Upper lobe of right lung (tissue), 1 donor: ENCODE measurements at regions not wholly inside any gene's neighbourhood (a gene's known extent, or its start where the extent isn't known, plus 50 kb on each side); places are given as distances from the start of the nearest gene placed in this dataset.

Experiments
- ATAC-seq: fragments of 200-7000 bp; cut with Tn5 transposase; one replicate; pipeline ENCODE4 v1.9.1; 2020; ENCODE audit warnings: mild to moderate bottlenecking, moderate library complexity
- DNase-seq: peaks from one replicate; pipeline ENCODE4 v3.0.0-alpha.2; 2020
- H3K27ac ChIP-seq: fragments of 200-600 bp; one replicate; pipeline ENCODE4 v1.8.0; 2022
- H3K27me3 ChIP-seq: fragments of 200-600 bp; one replicate; pipeline ENCODE4 v1.8.0; 2022; ENCODE audit warnings: mild to moderate bottlenecking
- H3K36me3 ChIP-seq: fragments of 200-600 bp; one replicate; pipeline ENCODE4 v1.8.0; 2022
- H3K4me1 ChIP-seq: fragments of 200-600 bp; one replicate; pipeline ENCODE4 v1.8.0; 2022
- H3K4me3 ChIP-seq: fragments of 200-600 bp; one replicate; pipeline ENCODE4 v1.8.0; 2022; ENCODE audit warnings: mild to moderate bottlenecking
- H3K9me3 ChIP-seq: fragments of 200-600 bp; one replicate; pipeline ENCODE4 v1.8.0; 2022
- intact Hi-C: fragments of 100-400 bp; cut with DNase I; formaldehyde crosslinking; loops from one replicate; pipeline ENCODE4 v1.11.0; 2022
- TF ChIP-seq, protein P1 (sequence below): fragments of 200-600 bp; IDR thresholded peaks from one replicate; pipeline ENCODE4 v1.8.0; 2022; ENCODE audit warnings: antibody characterized with exemption
- donor health status: DM: no; HTN: yes; CAD: no; lungs with severe emphysema.

DNA sequence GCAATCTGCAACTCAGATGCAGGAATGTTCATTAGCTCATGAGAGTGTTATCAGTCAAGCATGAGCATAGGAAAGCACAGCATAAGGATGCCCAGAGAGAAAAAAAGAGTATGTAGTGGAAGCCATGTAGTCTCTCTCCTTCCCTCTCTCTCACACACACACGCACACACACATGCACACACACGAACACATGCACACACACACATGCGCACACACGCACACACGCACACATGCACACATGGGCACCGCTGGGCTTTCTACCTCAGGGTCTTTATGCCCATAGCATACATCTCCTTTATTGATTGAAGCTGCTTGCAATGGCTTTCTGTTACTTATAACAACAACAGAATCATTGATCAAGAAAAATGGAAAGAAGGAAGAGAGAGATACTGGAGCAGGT, 240.9 kb downstream of the ETNK1 start:
- TF ChIP-seq, protein P1, sequence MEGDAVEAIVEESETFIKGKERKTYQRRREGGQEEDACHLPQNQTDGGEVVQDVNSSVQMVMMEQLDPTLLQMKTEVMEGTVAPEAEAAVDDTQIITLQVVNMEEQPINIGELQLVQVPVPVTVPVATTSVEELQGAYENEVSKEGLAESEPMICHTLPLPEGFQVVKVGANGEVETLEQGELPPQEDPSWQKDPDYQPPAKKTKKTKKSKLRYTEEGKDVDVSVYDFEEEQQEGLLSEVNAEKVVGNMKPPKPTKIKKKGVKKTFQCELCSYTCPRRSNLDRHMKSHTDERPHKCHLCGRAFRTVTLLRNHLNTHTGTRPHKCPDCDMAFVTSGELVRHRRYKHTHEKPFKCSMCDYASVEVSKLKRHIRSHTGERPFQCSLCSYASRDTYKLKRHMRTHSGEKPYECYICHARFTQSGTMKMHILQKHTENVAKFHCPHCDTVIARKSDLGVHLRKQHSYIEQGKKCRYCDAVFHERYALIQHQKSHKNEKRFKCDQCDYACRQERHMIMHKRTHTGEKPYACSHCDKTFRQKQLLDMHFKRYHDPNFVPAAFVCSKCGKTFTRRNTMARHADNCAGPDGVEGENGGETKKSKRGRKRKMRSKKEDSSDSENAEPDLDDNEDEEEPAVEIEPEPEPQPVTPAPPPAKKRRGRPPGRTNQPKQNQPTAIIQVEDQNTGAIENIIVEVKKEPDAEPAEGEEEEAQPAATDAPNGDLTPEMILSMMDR = no peak
- DNase-seq = no peak
- no peaks in the 10 kb centered on the region for H3K36me3 ChIP-seq
- no peak for ATAC-seq
- peaks cover 3% of the 10 kb centered on the region for H3K27me3 ChIP-seq
- H3K9me3 ChIP-seq = no peaks in the 10 kb centered on the region
- intact Hi-C loops = no loop called here
- H3K4me1 ChIP-seq = no peaks in the 10 kb centered on the region
- H3K4me3 ChIP-seq = no peak overlapping the region
- no peak overlapping the region for H3K27ac ChIP-seq

DNA sequence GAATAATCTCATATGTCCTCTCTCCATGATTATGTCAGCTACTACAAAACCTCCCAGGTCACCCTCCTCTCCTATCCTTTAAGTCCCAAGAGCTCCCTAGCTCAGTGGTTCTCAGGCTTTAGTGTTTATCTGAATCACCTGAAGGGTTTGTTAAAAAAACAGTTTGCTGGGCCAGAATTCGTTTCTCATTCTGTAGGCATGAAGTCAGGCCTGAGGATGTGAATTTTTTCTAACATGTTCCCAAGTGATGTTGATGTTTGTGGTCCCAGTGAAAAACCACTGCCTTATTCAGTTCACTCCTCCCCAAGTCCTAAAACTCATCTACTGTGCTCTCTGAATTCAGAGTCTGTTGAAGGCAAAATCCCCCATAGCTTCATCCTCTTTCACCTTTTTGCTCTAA, 241.4 kb downstream of the ETNK1 start:
- H3K4me3 ChIP-seq = no peak overlapping the region
- intact Hi-C loops = no loop called here
- H3K36me3 ChIP-seq = no peaks in the 10 kb centered on the region
- DNase-seq = no peak
- TF ChIP-seq, protein P1 = no peak
- H3K27ac ChIP-seq = no peak overlapping the region
- peaks cover 2% of the 10 kb centered on the region for H3K27me3 ChIP-seq
- H3K4me1 ChIP-seq = no peaks in the 10 kb centered on the region
- no peaks in the 10 kb centered on the region for H3K9me3 ChIP-seq
- ATAC-seq = no peak

DNA sequence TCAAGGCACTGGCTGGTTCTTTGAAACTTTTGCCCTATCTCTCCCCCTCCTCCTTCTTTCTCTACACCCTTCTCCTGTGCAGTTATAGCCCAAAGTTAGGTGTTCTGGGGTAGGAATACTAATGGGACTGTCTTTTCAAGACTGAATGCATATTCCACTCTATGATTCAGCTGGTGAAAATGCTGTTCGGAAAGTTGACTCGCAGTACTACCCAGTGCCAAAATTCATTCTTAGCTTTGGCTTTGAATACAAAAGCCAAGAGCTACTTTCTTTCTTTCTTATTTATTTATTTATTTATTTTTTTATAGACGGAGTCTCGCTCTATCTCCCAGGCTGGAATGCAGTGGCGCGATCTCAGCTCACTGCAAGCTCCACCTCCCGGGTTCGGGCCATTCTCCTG, 249.2 kb downstream of the ETNK1 start:
- H3K27me3 ChIP-seq = no peaks in the 10 kb centered on the region
- no peaks in the 10 kb centered on the region for H3K4me1 ChIP-seq
- no peak overlapping the region for H3K4me3 ChIP-seq
- no peaks in the 10 kb centered on the region for H3K9me3 ChIP-seq
- intact Hi-C loops = no loop called here
- TF ChIP-seq, protein P1 = no peak
- no peak overlapping the region for H3K27ac ChIP-seq
- DNase-seq (no peak), ATAC-seq (no peak)
- H3K36me3 ChIP-seq = no peaks in the 10 kb centered on the region

DNA sequence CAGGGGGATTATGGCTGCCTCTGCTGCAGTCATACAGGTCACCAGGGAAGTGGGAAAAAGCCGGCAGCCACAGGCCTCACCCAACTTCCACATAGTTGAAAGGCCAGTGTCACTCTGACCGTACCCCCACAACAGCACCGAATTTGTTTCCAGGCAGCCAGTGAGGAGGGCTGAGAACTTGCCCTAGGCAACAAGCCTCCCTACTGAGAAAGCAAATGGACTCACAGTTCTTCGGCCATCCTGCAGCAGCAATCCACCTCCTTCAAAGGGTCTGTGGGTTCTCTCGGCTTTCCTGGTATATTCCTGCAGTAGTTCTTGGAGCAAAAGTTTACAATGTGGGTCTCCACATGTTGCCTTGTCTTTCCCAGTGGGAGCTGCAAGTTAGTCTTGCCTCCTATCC, 251.3 kb downstream of the ETNK1 start:
- intact Hi-C loops = no loop called here
- DNase-seq (no peak), ATAC-seq (no peak)
- no peaks in the 10 kb centered on the region for H3K9me3 ChIP-seq
- no peaks in the 10 kb centered on the region for H3K27me3 ChIP-seq
- H3K36me3 ChIP-seq = no peaks in the 10 kb centered on the region
- H3K4me3 ChIP-seq = no peak overlapping the region
- no peaks in the 10 kb centered on the region for H3K4me1 ChIP-seq
- TF ChIP-seq, protein P1 = no peak
- no peak overlapping the region for H3K27ac ChIP-seq

- TF ChIP-seq, protein P1 = no peak
- H3K4me3 ChIP-seq = no peak overlapping the region
- H3K27ac ChIP-seq = no peak overlapping the region
- no peaks in the 10 kb centered on the region for H3K9me3 ChIP-seq
- no peak for ATAC-seq
- no peaks in the 10 kb centered on the region for H3K36me3 ChIP-seq
- no peaks in the 10 kb centered on the region for H3K4me1 ChIP-seq
- intact Hi-C loops = no loop called here
- H3K27me3 ChIP-seq = no peaks in the 10 kb centered on the region
- DNase-seq = no peak
Observed at GRCh38 chr12:22879203-22879602, 254.2 kb downstream of the ETNK1 start.

GRCh38 chr12:22880331-22880730, 255.4 kb downstream of the ETNK1 start:
- no peaks in the 10 kb centered on the region for H3K4me1 ChIP-seq
- no peak overlapping the region for H3K27ac ChIP-seq
- ATAC-seq = no peak
- H3K36me3 ChIP-seq = no peaks in the 10 kb centered on the region
- TF ChIP-seq, protein P1 = no peak
- H3K9me3 ChIP-seq = no peaks in the 10 kb centered on the region
- intact Hi-C loops = no loop called here
- H3K27me3 ChIP-seq = no peaks in the 10 kb centered on the region
- no peak for DNase-seq
- H3K4me3 ChIP-seq = no peak overlapping the region
